T-helper 22 cell (primary cell): ENCODE measurements at regions not wholly inside any gene's neighbourhood (a gene's known extent, or its start where the extent isn't known, plus 50 kb on each side); places are given as distances from the start of the nearest gene placed in this dataset.

Experiments used
- DNase-seq: peaks from one replicate; pipeline ENCODE4 v3.0.0-alpha.2; 2020; ENCODE audit warnings: low read depth

DNA sequence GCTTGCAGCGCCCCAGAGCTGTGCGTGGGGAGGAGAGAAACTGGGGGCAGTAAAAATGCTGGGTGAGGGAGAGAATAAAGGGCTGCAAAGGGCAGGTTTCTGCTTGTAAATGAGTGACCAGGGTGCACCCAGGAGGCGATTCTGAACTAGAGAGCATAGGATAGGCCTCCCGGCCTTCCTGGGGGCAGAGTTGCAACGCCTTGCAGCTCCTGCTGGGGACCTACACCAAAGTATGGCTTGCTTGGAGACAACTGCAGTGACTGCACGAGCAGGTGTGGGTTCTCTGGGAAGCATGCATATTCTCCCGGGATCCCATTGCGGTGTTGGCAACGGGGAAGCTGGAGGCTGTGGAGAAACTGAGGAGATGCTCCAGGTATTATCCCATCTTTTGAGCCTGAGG, 111.6 kb upstream of the SPACA1 start:
- DNase-seq, result no peak

DNA sequence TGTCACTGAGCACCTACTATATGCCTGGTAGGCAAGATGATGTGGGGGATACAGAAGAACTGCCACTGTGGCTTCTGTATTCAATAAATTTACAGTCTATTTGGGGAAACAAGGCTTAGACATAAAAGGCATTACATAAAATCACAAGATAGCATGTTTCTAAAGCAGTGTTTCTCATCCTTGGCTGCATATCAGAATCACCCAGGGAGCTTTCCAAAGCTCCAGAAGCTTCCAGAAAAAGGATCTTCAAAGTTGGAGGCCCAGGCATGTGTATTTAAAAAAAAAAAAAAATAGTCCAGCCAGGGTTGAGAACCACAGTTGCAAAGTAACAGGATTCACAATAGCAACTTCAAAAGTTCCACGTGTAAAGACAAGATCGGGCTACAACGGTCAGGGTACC, 112.4 kb upstream of the SPACA1 start:
- DNase-seq, result no peak

DNA sequence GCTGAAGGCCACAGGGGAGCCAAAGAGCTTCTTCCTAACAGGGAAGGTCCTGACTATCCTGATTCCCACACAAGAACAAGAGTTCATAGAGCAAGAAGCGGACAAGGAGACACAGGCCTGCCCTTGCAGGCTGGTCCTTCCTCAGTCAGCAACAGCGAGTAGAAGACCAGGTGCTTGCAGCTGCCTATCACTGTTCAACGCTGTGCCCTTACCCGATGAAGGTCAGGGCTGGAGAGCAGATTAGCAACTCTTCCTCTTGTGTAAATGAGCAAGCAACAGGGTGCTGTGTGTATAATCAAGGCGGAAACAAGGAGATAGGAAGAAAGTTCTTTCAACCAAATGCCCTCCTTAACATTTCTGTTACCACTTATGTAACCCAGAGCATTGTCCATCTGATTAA, 115.3 kb upstream of the SPACA1 start:
- no peak for DNase-seq

DNA sequence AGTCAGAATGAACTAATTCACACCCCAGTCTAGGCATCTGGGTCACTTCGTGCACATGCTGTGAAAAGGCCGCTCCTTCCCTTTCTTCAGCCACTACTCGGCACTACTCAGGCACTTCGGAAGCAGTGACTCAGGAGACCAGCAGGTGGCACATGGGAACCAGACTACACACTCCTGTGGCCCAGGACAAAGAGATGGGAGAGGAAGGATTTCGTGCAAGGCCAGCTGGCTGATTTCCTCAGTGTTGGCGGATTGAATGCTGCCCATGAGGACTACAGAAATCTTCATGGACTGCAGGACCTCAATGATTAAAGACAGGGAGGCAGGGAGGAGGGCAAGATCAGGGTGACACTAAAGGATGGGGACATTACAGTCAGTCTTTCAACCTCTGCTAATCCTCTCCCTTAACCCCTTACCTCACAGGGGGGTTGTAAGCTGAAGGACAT, 117.8 kb upstream of the SPACA1 start:
- DNase-seq, result peak; percentile 11

DNA sequence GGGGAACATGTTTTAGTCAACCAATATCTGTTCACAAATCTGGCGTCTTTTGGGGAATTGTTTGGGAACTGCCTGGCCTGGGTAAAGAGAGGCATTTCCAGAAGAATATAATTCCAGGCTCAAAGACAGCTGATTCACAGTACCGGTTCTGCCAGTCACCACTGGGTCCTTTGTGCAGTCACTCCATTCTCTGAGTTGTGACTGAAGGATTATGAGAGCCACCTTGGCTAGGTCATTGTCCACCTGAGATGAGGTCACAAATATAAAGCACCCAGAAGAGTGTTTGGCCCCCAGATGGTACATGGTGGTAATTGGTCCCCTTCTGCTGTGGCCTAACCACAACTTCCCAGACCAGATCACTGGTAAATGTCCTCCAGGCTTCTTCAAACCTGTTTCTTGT, 121.0 kb upstream of the SPACA1 start:
- DNase-seq, result no peak

DNA sequence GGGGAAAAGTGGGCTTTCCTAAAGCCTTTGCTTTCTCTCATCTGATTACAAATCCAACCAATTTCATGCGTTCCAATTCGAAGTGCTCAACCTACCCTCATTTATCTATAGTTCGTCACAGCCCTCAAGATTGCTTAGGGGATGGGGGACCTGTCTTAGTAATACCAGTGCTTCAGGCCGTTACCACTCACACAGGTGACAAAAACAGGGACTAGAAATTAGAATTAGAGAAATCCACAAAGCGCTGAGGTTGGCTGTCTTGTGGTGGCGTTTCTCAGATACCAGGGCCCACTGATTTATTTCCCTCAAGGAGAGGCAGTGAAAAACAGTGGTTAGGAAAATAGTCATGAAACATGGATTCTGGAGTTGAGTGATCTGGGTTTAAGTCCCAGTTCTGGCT, 121.6 kb upstream of the SPACA1 start:
- no peak for DNase-seq

DNA sequence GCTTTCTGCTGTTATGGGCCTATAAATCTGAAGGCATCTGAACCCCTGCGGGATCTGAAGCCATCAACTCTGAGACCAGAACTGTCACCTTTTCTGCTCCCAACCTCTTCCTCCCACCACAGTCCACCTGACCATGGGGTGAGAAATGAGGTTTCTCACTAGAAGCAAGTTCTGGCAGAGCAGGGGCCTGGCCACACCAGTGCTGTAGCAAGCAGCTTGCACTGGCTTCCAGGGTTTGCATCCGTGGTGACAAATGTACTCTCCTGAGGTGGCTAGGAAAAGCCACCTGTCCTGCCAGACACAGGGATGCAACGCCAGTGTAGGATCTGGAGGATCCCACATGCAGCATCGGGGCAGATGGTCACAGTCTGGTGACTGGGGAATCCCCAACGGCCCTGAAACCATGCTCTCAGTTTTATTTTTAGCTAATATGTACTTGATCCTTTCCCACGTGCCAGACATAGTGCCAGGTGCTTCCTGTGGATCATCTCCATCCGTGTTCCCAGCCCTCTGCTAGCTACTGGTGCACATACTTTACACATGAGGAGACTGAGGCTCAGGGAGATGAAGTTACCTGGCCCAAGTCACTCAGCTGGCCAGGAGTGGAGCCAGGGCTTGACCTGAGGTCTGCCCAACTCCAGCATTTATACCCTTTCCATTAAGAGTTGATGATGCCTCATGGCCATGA, 122.1 kb upstream of the SPACA1 start:
- no peak for DNase-seq

DNA sequence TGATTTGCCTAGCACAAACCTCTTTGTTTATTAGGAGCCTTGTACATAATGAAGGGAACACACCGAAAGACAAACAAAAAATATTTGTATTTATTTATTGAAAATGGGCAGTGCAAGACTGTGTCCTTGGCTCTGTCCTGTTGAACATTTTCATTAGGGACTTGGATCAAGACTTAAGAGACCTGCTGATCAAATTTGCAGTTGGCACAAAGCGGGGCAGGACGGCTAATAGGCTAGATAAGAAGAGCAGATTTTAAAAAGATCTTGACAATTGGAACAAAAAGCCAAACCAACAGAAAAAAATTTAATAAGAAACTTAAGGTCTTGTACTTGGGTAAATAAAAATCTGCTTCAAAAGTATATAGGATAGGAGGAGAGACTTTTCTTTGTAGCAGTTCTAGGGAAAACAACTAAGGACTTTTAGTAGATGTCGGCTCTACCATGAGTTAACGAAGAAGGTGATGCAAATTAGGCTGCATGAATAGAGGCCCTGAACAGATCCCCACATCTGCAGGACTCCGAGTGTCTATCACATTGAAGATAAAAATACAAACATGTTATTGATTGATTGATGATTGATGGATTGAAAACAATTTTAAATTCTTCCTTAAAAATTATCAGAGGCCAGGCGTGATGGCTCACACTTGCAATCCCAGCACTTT, 124.1 kb upstream of the SPACA1 start:
- DNase-seq, result no peak

DNA sequence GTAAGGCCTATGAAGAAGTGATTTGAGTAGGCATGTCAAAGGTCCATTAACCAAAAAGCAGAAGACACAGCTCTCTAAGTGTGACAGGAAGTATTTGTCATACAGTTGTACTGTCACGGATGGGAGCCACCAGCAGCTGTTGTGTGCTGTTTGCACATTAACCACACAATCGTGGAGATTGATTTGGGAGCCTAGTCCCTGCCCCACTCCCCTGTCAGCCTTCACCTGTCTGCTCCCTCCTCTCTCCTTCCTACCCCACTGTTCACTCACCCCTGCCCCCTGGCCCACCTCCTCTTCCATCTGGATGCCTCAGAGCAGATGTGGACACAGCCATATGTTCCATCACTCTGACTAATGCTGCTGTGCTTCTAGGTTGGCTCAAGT, 124.7 kb upstream of the SPACA1 start:
- no peak for DNase-seq

DNA sequence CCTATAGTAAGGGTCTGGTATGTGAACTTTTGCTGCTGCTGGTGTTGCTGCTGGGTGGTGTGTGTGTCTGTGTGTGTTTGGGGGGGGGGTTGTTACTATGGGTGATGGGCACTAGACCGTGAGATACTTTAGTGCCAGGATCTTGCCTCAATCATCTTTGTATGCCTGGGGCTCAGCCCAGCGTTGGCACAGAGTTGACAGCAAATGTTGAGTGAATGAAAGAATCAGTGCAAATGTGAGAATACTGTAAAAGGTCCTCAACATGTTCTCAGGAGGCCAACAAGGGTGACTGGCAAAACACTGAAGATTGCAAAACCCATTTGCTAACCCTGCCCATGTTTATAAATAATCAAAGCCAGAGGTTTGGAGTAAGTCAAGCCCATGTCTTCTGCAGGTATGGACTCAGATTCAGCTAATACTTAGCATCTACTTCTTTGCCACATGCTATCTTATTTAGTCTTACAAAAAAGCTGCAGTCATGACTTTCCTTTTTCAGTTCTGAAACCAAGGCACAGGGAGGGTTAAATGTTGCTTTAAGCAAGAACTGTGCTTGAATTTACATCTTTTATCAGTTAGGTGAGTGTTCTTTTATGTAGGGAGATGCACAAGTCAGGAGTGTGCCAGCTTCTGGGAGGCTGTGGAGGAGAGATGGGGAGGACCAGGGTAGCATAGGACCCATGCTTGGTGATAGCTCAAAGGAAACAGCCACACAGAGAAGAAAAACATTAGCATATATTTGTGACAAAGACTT, 125.3 kb upstream of the SPACA1 start:
- DNase-seq, result no peak

DNA sequence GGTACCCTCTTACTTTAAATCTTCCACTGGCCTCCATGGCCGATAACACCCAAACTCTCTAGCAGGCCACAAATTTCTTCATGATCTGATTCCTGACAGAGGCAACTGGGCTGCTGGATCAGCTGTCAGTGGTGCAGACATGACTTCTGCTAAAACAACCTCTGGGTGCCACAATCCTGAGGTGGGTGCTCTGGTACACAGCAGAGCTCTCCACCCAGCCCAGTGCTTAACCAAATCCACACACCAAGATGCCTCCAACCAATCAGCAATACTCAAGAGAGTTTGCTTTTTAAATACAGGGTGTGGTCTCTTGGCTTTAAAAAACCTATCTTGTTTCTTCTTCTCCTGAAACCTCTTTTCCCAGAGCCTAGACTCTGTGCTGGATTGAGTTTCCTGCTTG, 126.6 kb upstream of the SPACA1 start:
- no peak for DNase-seq

DNA sequence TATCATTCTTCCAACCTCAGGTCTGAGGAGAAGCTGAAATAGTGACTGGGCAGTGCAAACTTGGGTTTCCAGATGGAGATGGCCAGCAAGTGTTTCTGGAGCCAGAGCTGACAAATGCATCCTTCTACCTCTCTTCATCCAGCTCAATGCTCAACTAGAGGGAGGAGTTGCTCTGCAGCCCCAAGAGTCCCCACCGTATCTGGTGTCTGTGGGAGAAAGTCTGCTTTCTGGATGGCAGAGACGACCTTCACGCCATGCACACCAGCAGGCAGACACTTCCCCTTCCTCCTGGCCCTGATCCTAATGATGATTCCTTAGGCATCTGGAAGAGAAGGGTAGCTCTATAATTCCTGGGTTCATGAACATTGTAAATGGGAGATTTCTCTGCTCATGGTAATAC, 127.4 kb upstream of the SPACA1 start:
- DNase-seq, result no peak

DNA sequence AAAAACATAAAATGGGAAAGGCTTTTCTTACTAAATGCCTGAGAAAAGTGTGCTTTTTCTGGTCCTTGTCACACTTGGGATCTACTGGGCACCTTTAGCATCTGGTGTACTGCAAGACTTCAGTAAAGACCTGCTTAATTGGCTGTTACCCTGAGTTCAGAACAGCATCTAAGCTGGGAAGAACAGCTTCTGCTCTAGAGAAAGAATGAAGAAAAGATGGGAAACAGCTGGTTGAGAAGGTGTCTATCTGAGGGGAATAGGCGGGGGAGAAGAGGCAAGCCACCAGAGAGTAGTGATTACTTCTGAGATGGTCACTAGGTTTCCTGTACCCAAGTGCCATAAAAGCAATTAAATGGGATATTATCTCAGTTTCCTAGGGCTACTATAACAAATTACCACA, 128.2 kb upstream of the SPACA1 start:
- DNase-seq, result no peak

DNA sequence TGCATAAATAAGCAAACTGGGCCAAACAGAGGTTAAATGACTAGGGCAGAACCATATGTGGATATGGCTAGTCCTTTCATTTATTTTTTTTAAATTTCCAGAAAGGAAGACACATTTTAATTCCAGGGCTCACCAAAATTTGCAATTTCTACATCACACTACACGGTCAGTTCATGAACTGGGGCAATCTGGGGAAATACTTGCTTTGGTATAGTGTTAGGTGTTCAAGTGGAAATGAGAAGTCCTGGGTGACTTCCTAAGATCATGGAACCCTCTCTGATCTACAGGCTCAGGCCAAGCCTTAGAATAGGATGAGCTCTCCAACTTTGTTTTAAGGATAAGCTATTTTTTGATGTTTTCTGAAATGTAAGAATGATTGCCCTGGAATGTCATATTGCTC, 128.6 kb upstream of the SPACA1 start:
- DNase-seq, result no peak

DNA sequence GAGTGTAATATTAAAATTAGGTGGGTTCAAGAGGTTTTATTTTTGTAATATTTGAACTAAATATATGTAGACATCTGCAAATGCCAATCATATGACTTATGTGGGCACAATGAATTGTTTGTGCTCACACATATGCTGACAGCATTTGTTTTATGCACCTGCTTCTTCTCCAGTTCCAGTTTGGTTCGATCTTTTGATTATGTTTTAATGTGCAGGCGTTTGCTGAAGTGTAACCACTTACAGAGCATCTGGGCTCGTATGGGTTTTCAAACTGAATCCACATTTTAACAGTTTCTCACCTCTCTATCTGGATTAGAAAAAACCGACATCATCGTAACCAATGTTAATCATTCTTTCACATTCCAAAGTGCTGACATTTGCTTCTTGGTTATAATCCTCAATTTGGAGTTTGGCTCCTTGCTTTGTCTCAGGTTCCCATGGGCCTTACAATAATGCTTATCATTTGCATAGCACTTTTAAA, 129.1 kb upstream of the SPACA1 start:
- DNase-seq, result no peak

DNA sequence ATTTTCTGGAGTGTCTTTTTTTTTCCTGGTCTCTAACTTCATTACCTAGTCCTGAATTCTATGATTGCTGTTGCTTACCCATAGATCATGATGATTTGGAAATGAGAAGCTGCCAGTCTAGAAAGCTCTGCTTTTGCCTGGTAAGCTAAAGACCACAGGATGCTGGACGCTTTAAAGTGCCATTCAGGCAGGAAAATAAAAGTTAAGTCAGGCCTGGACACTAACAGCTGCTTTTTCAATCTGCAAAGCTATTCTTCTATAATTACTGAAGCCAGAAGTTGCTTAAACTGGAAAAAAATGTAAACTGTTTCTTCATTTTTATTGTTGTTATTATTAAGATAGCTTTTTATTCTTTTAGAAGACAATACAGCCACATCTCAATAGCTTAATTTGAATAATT, 129.8 kb upstream of the SPACA1 start:
- DNase-seq, result no peak

DNA sequence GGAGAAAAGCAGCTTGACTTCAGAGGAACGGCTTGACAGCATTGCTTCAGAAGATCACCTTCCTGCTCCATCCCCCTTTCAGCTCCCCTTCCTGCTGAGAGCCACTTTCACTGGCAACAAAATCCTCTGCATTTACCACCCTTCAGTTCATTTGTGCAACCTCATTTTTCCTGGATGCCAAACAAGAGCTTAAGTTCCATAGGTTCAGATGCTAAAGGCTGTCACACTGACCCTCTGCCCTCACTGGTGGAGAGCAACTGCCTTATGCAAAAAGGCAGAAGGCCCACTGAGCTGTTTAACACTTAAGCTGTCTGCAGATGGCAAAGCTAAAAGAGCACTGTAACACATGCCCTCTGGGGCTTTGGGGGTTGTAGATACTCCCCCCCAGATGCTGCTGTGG, 131.2 kb upstream of the SPACA1 start:
- DNase-seq, result no peak

DNA sequence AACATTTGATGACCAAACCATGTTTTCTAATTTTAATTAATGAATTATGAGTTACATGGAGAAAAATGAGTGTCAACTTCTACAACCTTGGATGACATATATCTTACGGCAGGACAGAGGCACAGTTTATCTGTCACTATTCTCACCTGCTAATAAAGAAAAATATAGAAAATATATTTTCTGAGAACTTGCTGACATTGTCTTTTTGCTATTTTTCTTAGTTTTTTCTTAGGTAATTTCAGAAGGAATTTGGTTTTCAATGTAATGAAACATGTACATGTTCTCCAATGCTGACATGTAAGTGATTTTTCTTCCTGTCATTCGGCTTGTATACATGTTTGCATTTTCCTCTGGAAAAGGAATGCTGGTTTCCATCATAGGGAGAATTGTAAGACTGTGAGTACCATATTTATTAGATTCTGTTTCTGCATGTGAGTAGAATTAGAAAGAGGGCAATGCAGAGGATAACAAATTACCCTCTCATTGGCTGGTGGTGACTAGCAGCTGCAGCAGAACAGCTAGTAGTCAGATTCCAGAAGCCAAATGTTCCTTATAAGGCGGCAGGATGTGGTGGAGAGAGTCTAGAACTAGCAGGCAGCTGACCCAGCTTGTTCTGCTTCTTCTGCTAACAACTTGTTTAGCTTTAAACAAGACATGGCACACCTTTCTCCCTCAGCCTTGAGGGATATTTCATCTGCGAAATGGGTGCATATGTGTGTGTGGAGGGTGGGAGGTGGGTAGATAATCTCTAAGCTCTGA, 132.8 kb upstream of the SPACA1 start:
- DNase-seq, result no peak

DNA sequence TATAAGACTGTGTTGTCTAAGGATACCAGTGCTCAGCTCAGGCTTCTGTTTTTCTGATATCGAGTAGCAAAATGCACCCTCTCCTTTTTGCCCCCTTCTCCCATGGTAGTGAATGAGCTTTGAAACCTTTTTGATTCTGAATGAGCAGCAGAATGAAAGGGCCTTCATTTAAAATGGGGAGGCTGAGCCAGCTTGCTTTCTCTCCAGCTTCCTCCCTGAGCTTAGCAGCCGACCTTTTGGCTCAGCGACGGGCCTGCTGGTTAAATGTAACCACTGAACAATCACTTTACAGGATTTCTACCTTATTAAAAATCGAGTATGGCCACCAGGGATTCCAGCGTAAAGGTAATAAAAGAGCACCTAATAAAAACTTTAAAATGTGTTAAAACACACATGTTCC, 133.7 kb upstream of the SPACA1 start:
- DNase-seq, result no peak

DNA sequence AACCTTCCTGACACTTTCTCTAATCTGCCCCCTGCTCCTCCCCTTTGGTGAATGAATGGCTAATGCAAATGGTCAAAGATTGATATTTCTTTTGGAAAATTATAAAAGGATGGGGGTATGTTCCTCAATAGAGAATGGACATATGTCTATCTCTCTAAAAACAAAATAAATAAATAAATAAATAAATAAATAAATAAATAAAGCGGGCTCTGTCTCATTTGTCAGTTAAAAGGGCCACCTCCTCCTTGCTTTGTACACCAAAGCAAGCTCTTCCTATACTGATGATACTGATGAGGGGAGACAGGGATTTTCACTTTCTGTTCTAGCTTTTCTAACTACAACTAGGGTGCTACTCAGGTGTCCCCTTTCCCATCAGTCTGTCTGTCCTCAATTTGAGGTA, 135.5 kb upstream of the SPACA1 start:
- DNase-seq, result no peak

DNA sequence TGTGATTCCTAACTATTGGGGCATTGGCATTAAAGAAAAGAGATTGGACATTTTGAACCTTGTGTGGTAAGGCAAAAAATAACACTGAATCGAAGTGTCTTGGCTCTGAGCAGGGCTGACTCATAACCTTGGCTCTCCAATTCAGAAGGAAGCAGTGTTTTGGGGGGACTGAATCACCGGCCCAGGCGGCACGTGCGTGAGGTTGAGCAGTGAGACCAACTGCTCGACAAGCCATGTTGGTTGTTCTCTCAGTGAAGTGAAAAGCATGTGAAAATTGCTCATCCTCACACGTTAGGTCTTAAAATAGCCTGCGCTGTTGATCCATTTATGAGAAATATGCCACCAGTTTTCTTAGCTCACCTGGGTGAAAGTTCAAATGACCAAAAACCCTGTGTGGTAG, 137.8 kb upstream of the SPACA1 start:
- DNase-seq, result no peak

DNA sequence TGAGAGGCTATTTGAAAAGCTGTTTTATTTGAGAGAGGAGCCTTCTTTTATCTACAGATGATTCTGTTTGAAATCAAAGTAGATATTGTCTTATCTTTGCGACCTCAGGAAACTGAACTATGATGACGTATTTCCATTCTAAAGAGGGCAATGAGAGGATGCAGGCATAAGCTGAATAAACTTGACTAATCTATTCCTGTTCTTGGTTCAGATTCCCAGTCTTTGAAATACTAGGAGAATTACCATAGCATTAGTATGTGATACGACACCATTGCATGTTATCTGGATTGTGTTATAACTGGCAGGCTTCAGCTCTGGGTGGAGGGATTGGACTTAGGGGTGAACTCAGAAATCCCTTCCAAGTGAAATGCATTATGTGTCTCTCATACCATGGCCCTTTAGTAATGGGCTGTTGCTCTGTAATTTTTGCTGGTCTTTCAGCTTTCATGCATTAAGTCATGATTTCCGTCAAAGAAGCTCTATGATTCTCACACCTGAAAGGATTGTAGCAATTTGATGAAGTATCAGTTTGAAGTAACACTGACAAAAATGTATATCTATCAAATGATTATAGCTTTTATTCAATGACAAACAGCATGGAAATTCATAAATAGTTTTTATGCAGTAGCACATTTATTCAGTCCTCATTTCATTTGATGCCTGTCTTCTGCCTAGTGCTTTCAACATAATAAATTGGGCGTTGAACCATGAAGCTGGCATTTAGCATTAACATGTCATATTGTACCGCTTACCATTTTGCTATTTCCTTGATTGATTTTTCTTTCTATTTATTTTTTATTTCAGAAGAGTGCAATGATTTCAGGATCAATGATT, 138.4 kb upstream of the SPACA1 start:
- DNase-seq, result no peak
